ENCODE measurements at regions not wholly inside any gene's neighbourhood (a gene's known extent, or its start where the extent isn't known, plus 50 kb on each side); places are given as distances from the start of the nearest gene placed in this dataset.
A peak's percentile ranks its signal among the peaks of the same experiment; 100 is the strongest.

DNA sequence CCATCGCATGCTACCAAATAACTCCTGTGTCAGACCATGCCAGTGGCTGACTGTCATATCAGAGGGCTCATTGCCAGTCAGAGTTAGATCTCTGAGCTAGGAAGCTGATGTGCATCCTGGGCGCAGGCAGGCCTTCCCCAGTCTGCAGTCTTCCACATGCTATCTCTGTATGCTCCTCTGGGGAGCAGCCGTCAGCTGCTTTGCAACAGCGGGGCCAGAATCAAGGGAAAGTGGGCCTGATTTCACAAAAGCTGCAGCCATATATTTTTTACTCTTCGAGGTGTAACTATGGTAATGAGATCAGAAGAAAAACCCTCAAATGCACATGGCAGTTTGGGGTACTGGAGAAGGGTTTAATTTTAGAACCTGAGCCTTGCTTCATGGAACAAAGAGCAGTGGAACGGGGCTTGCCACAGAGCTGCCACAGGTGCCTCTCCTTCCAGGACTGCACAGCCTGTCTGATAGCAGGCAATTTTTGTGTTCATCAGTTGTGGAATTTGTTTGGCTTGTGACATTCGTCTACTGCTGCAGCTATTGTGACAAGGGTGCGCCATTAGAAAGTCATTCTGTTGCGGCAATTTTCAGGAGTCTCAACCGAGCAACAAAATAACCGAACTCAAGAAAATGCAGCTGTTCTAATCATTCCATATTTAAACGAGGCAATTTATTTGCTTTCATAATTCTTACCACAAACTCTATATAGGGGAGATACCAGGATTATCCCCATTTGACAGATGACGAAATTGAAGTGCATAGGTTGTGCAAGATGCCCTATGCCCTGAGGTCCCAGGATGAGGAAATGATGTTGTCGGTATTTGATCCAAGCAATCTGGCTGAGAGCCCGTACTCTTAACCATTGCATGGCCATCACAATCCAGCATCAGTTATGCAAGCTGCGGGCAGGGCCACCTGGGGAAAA, 109.6 kb upstream of the CYRIA start:
- intact Hi-C loops (cut with DNase I) = loop anchor here in 1 of 2 donors (10.0 kb wide), 1 partner anchor 900 kb away; no protein-coding TSS in a partner anchor
- ATAC-seq (ENCODE audit: low FRiP score) (no peak), DNase-seq (no peak)
- Histone ChIP-seq H3K27ac (ENCODE audit: low read depth in 1 of 2, low read length in 2 of 2) (no peak overlapping the region), H3K9me3 (ENCODE audit: control insufficient read depth, low read length) (no peaks in the 10 kb centered on the region), H3K4me3 (ENCODE audit: low read length in 2 of 2) (no peak overlapping the region), H3K36me3 (ENCODE audit: control insufficient read depth in 1 of 2, insufficient read depth in 2 of 2, low read length in 1 of 2) (no peaks in the 10 kb centered on the region), H3K4me1 (ENCODE audit: control insufficient read depth in 1 of 2, insufficient read depth in 2 of 2, low read length in 2 of 2) (no peaks in the 10 kb centered on the region), H3K27me3 (ENCODE audit: control insufficient read depth in 1 of 2, insufficient read depth in 2 of 2, low read length in 1 of 2) (no peaks in the 10 kb centered on the region)
- WGBS, 2 donors = 71 to 75% methylated on average over 16 of the region's 16 CpGs

DNA sequence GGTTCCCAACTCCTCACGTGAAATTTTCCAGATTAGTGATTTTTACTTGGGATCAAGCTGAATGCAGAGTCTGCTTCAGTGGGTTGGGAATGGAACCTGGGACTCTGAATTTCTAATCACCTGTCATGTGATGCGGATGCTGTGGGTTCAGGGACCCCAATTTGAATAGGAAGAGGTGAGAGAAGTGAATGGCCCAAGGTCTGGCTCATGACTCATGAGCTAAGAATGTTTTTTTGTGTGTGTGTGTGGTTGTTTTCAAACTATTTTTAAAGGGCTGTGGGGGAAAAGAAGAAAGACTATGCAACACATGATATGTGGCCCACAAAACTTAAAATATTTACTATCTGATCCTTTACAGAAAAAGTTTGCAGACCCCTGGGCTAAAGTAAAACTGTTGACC, 108.5 kb upstream of the CYRIA start:
- intact Hi-C loops (cut with DNase I) = loop anchor here in 1 of 2 donors (10.0 kb wide), 1 partner anchor 901 kb away; no protein-coding TSS in a partner anchor
- WGBS, 2 donors = 61 to 76% methylated on average over 2 of the region's 2 CpGs

DNA sequence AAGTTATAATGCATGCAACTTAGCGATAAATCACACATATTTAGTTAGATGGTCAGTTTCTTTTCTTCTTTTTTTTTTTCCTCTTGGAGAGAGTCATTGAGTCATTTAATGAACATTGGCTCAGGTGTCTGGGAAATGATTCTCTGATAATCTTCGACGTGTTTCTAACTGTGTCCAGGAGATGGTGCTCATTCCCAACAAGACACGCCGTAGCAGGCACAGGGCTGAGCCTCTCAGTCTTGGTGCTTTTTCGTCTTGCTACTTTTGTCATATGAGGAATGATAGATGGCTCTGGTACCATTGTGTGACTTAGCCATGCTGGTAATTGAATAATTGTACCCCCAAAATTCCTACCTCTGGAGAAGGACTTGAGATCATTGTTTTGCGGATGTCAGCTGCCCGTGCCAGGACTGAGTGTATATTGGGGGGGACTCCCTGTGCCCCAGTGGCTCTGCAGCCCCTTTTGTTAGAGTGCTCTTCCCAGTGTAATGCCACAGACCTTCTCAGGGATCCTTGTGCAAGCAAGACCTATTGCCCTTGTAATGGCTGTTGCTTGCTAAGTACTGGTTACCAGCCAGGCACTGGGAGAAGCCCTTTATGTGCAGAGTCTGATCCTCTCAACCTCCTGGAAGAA, 107.6 kb upstream of the CYRIA start:
- DNase-seq (no peak), ATAC-seq (ENCODE audit: low FRiP score) (peak; percentile 68)
- no peak overlapping the region for H3K4me3 ChIP-seq (ENCODE audit: low read length in 2 of 2)
- intact Hi-C loops (cut with DNase I) = loop anchor here in 1 of 2 donors (10.0 kb wide), 1 partner anchor 902 kb away; no protein-coding TSS in a partner anchor
- no peaks in the 10 kb centered on the region for H3K9me3 ChIP-seq (ENCODE audit: control insufficient read depth, low read length)
- H3K4me1 ChIP-seq (ENCODE audit: control insufficient read depth in 1 of 2, insufficient read depth in 2 of 2, low read length in 2 of 2) = no peaks in the 10 kb centered on the region
- no peaks in the 10 kb centered on the region for H3K36me3 ChIP-seq (ENCODE audit: control insufficient read depth in 1 of 2, insufficient read depth in 2 of 2, low read length in 1 of 2)
- WGBS, 2 donors = 18% methylated on average over 8 of the region's 8 CpGs
- no peaks in the 10 kb centered on the region for H3K27me3 ChIP-seq (ENCODE audit: control insufficient read depth in 1 of 2, insufficient read depth in 2 of 2, low read length in 1 of 2)
- no peak overlapping the region for H3K27ac ChIP-seq (ENCODE audit: low read depth in 1 of 2, low read length in 2 of 2)

More for the DNA sequence above, 108.5 kb upstream of the CYRIA start:
- no peak for DNase-seq
- Histone ChIP-seq H3K27ac (ENCODE audit: low read depth in 1 of 2, low read length in 2 of 2) (no peak overlapping the region), H3K4me3 (ENCODE audit: low read length in 2 of 2) (no peak overlapping the region), H3K36me3 (ENCODE audit: control insufficient read depth in 1 of 2, insufficient read depth in 2 of 2, low read length in 1 of 2) (no peaks in the 10 kb centered on the region), H3K27me3 (ENCODE audit: control insufficient read depth in 1 of 2, insufficient read depth in 2 of 2, low read length in 1 of 2) (no peaks in the 10 kb centered on the region), H3K9me3 (ENCODE audit: control insufficient read depth, low read length) (no peaks in the 10 kb centered on the region), H3K4me1 (ENCODE audit: control insufficient read depth in 1 of 2, insufficient read depth in 2 of 2, low read length in 2 of 2) (no peaks in the 10 kb centered on the region)
- ATAC-seq (ENCODE audit: low FRiP score) = no peak

DNA sequence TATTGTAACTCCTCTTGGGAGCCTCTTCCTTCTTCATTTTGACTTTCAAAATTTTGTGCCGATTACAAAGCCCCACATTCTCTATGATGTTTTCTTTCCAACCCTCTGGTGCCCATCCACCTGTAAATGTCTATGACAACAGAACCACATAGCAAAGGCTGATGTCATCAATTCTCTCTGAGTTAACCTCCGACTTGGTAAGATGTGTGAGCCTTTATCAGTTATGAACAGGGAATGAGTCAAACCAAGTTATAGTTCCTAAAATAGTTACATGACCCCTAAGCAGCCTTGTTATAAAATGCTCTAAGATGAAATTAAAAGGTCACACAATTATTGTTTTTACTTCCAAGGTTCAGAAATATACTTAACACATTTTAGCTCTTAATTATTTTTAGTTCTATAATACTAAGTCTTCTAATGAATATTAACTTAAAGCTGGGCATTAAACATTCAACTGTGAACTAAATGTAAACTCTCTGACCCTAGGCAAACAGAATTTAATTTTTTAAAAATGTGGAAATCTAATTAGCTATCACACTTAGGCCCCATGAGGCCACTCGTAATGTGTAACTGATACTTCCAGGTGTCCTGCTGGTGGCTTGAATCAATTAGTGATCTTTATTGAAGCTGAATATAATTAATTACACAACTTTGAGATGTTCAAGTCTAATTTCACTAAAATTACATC, 102.3 kb upstream of the CYRIA start:
- DNase-seq (no peak), ATAC-seq (ENCODE audit: low FRiP score) (no peak)
- intact Hi-C loops (cut with DNase I) = no loop called here
- Histone ChIP-seq H3K27me3 (ENCODE audit: control insufficient read depth in 1 of 2, insufficient read depth in 2 of 2, low read length in 1 of 2) (no peaks in the 10 kb centered on the region), H3K36me3 (ENCODE audit: control insufficient read depth in 1 of 2, insufficient read depth in 2 of 2, low read length in 1 of 2) (no peaks in the 10 kb centered on the region), H3K9me3 (ENCODE audit: control insufficient read depth, low read length) (no peaks in the 10 kb centered on the region), H3K27ac (ENCODE audit: low read depth in 1 of 2, low read length in 2 of 2) (no peak overlapping the region), H3K4me1 (ENCODE audit: control insufficient read depth in 1 of 2, insufficient read depth in 2 of 2, low read length in 2 of 2) (no peaks in the 10 kb centered on the region), H3K4me3 (ENCODE audit: low read length in 2 of 2) (no peak overlapping the region)
- 68% methylated on average over 3 of the region's 3 CpGs for WGBS, 2 donors

DNA sequence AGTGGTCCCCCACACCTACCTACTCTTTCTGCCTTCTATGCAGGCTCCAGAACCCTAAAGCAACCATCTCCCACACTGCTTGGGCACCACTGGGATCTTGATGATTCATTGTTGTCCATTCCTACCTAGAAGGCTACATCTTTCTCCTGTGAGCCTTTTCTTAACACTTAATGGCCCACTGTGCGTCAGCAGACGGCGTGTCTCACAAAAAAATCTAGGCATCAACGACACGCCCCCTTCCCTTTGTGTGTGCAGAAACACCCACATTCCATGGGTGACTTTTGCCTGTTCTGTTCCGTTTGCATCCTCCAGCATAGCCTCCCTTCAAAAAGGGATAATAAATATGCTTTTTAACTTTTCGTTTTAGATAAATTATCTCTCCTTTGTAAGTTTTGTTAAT, 99.7 kb upstream of the CYRIA start:
- WGBS, 2 donors = 63 to 86% methylated on average over 7 of the region's 7 CpGs
- Histone ChIP-seq H3K36me3 (ENCODE audit: control insufficient read depth in 1 of 2, insufficient read depth in 2 of 2, low read length in 1 of 2) (no peaks in the 10 kb centered on the region), H3K9me3 (ENCODE audit: control insufficient read depth, low read length) (no peaks in the 10 kb centered on the region), H3K27me3 (ENCODE audit: control insufficient read depth in 1 of 2, insufficient read depth in 2 of 2, low read length in 1 of 2) (no peaks in the 10 kb centered on the region), H3K27ac (ENCODE audit: low read depth in 1 of 2, low read length in 2 of 2) (no peak overlapping the region), H3K4me1 (ENCODE audit: control insufficient read depth in 1 of 2, insufficient read depth in 2 of 2, low read length in 2 of 2) (no peaks in the 10 kb centered on the region), H3K4me3 (ENCODE audit: low read length in 2 of 2) (no peak overlapping the region)
- intact Hi-C loops (cut with DNase I) = no loop called here
- ATAC-seq (ENCODE audit: low FRiP score) (no peak), DNase-seq (no peak)

DNA sequence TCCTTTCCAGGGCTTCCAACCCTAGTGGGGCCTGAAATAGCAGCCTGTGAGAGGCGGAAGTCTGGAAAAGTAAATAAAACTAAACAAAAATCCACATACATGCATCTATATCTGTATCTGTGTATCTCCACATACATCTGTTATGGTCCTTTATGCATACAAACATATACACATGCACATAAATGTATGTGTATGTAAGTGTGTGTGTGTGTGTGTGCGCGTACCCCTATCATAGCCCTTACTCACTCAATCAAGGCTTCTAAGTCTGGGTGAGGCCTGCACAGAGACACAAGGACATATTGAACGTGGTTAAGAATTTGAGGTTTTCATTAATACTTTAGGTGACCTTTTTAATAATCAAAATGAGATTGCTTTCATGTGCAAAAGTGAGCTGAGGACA, 98.9 kb upstream of the CYRIA start:
- WGBS, 2 donors = 77 to 90% methylated on average over 4 of the region's 4 CpGs
- no peak for DNase-seq

DNA sequence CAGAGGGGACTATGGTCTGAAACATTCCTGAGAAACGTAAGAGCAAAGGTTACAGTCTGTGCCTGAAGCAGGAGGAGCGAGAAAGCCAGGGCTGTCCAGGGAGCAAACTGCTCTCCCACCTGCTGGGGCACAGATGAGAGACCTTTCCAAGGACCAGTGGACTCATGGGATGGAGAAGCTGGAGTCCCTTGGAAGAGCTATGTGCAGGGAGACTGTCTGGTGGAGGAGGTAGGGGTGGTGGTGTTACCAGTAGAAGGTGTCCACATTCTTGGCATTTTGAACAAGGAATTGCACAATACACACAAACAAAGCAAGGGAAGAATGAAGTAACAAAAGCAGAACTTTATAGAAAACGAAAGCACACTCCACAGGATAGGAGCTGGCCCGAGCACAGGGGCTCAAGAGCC, 97.9 kb upstream of the CYRIA start:
- H3K27ac ChIP-seq (ENCODE audit: low read depth in 1 of 2, low read length in 2 of 2) = no peak overlapping the region

More for the DNA sequence above, 98.9 kb upstream of the CYRIA start:
- Histone ChIP-seq H3K4me3 (ENCODE audit: low read length in 2 of 2) (no peak overlapping the region), H3K9me3 (ENCODE audit: control insufficient read depth, low read length) (no peaks in the 10 kb centered on the region), H3K36me3 (ENCODE audit: control insufficient read depth in 1 of 2, insufficient read depth in 2 of 2, low read length in 1 of 2) (no peaks in the 10 kb centered on the region), H3K4me1 (ENCODE audit: control insufficient read depth in 1 of 2, insufficient read depth in 2 of 2, low read length in 2 of 2) (no peaks in the 10 kb centered on the region), H3K27ac (ENCODE audit: low read depth in 1 of 2, low read length in 2 of 2) (no peak overlapping the region), H3K27me3 (ENCODE audit: control insufficient read depth in 1 of 2, insufficient read depth in 2 of 2, low read length in 1 of 2) (no peaks in the 10 kb centered on the region)
- intact Hi-C loops (cut with DNase I) = no loop called here
- ATAC-seq (ENCODE audit: low FRiP score) = no peak

DNA sequence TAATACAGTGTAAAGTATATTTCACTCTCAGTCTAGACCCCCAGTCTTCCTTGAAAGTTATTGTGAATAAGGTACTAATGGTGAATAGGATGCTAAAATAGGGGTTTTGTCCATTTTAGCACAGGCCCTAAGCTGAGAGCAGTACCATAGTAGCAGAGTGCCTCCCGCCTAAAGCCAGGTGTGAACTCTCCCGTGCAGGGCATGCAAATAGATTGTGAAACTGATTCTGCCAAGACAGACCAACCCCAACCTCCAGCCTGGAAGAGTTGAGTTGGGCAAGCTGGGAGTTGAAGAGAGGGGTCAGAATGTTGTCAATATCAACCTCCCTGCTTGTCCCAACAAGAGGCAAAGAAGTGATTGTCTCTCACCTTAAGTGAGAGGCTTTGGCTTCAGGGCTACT, 97.4 kb upstream of the CYRIA start:
- intact Hi-C loops (cut with DNase I) = no loop called here
- DNase-seq (no peak), ATAC-seq (ENCODE audit: low FRiP score) (no peak)
- Histone ChIP-seq H3K4me3 (ENCODE audit: low read length in 2 of 2) (no peak overlapping the region), H3K36me3 (ENCODE audit: control insufficient read depth in 1 of 2, insufficient read depth in 2 of 2, low read length in 1 of 2) (no peaks in the 10 kb centered on the region), H3K27me3 (ENCODE audit: control insufficient read depth in 1 of 2, insufficient read depth in 2 of 2, low read length in 1 of 2) (no peaks in the 10 kb centered on the region), H3K9me3 (ENCODE audit: control insufficient read depth, low read length) (no peaks in the 10 kb centered on the region), H3K27ac (ENCODE audit: low read depth in 1 of 2, low read length in 2 of 2) (no peak overlapping the region), H3K4me1 (ENCODE audit: control insufficient read depth in 1 of 2, insufficient read depth in 2 of 2, low read length in 2 of 2) (no peaks in the 10 kb centered on the region)
- WGBS, 2 donors = 81 to 91% methylated on average over 2 of the region's 2 CpGs

More for the DNA sequence above, 97.9 kb upstream of the CYRIA start:
- H3K4me1 ChIP-seq (ENCODE audit: control insufficient read depth in 1 of 2, insufficient read depth in 2 of 2, low read length in 2 of 2) = no peaks in the 10 kb centered on the region
- 81 to 93% methylated on average over 4 of the region's 4 CpGs for WGBS, 2 donors
- no peaks in the 10 kb centered on the region for H3K27me3 ChIP-seq (ENCODE audit: control insufficient read depth in 1 of 2, insufficient read depth in 2 of 2, low read length in 1 of 2)
- no peak for ATAC-seq (ENCODE audit: low FRiP score)
- no peak for DNase-seq
- no peaks in the 10 kb centered on the region for H3K36me3 ChIP-seq (ENCODE audit: control insufficient read depth in 1 of 2, insufficient read depth in 2 of 2, low read length in 1 of 2)
- H3K4me3 ChIP-seq (ENCODE audit: low read length in 2 of 2) = no peak overlapping the region
- intact Hi-C loops (cut with DNase I) = no loop called here
- no peaks in the 10 kb centered on the region for H3K9me3 ChIP-seq (ENCODE audit: control insufficient read depth, low read length)

Measured in aorta (tissue), 5 donors.